Duodenal mucosa (tissue), 2 donors: ENCODE measurements at regions not wholly inside any gene's neighbourhood (a gene's known extent, or its start where the extent isn't known, plus 50 kb on each side); places are given as distances from the start of the nearest gene placed in this dataset.

ENCODE experiments used
- H3K27ac ChIP-seq: one replicate; pipeline ENCODE4 v1.7.0; 2013; ENCODE audit warnings: low read depth, low read length
- H3K27me3 ChIP-seq, 2 donors: one replicate each; pipeline ENCODE4 v1.7.0; 2013; ENCODE audit warnings: low read length in 2 of 2, control low read depth in 1 of 2; ENCODE audit not compliant: insufficient read depth in 2 of 2, control insufficient read depth in 1 of 2
- H3K36me3 ChIP-seq, 2 donors: one replicate each; pipeline ENCODE4 v1.7.0; 2013; ENCODE audit warnings: low read length in 2 of 2, control low read depth in 1 of 2; ENCODE audit not compliant: insufficient read depth in 2 of 2, control insufficient read depth in 1 of 2
- H3K4me1 ChIP-seq, 2 donors: one replicate each; pipeline ENCODE4 v1.7.0; 2013; ENCODE audit warnings: low read length in 2 of 2, control low read depth in 1 of 2; ENCODE audit not compliant: insufficient read depth in 2 of 2, control insufficient read depth in 1 of 2
- H3K4me3 ChIP-seq, 2 donors: one replicate each; pipeline ENCODE4 v1.7.0; 2013; ENCODE audit warnings: low read length in 2 of 2, low read depth in 1 of 2
- H3K9ac ChIP-seq, 2 donors: one replicate each; pipeline ENCODE4 v1.7.0; 2013; ENCODE audit warnings: low read length in 2 of 2, low read depth in 1 of 2
- H3K9me3 ChIP-seq, 2 donors: one replicate each; pipeline ENCODE4 v1.7.0; 2013; ENCODE audit warnings: low read length in 2 of 2, control low read depth in 1 of 2; ENCODE audit not compliant: control insufficient read depth in 1 of 2

GRCh38 chr14:86373886-86374285 lies 843.9 kb downstream of the FLRT2 start:
- Histone ChIP-seq H3K9me3 (peaks cover 13 to 18% of the 10 kb centered on the region in 2 donors), H3K36me3 (no peaks in the 10 kb centered on the region), H3K27ac (no peak overlapping the region), H3K4me3 (no peak overlapping the region), H3K4me1 (no peaks in the 10 kb centered on the region), H3K27me3 (no peaks in the 10 kb centered on the region), H3K9ac (no peak overlapping the region)

GRCh38 chr14:86372402-86372801 lies 842.5 kb downstream of the FLRT2 start:
- H3K9me3 ChIP-seq = peaks cover 13 to 18% of the 10 kb centered on the region in 2 donors
- no peak overlapping the region for H3K27ac ChIP-seq
- H3K9ac ChIP-seq = no peak overlapping the region
- no peaks in the 10 kb centered on the region for H3K27me3 ChIP-seq
- no peak overlapping the region for H3K4me3 ChIP-seq
- no peaks in the 10 kb centered on the region for H3K4me1 ChIP-seq
- no peaks in the 10 kb centered on the region for H3K36me3 ChIP-seq

- H3K36me3 ChIP-seq = no peaks in the 10 kb centered on the region
- H3K9me3 ChIP-seq = peaks cover 0 to 16% of the 10 kb centered on the region in 2 donors
- H3K27me3 ChIP-seq = no peaks in the 10 kb centered on the region
- H3K9ac ChIP-seq = no peak overlapping the region
- no peaks in the 10 kb centered on the region for H3K4me1 ChIP-seq
- H3K27ac ChIP-seq = no peak overlapping the region
- H3K4me3 ChIP-seq = no peak overlapping the region
These were observed 834.7 kb downstream of the FLRT2 start for GRCh38 chr14:86364634-86365033.

GRCh38 chr14:86363576-86363975 lies 833.6 kb downstream of the FLRT2 start:
- Histone ChIP-seq H3K4me1 (no peaks in the 10 kb centered on the region), H3K9me3 (peaks cover 0 to 16% of the 10 kb centered on the region in 2 donors), H3K27ac (no peak overlapping the region), H3K9ac (no peak overlapping the region), H3K27me3 (no peaks in the 10 kb centered on the region), H3K4me3 (no peak overlapping the region), H3K36me3 (no peaks in the 10 kb centered on the region)

- Histone ChIP-seq H3K27ac (no peak overlapping the region), H3K9ac (no peak overlapping the region), H3K9me3 (peaks cover 0 to 16% of the 10 kb centered on the region in 2 donors), H3K4me1 (no peaks in the 10 kb centered on the region), H3K36me3 (no peaks in the 10 kb centered on the region), H3K27me3 (no peaks in the 10 kb centered on the region), H3K4me3 (no peak overlapping the region)
These were observed 833.1 kb downstream of the FLRT2 start for GRCh38 chr14:86363047-86363446.

GRCh38 chr14:86357876-86358275 lies 827.9 kb downstream of the FLRT2 start:
- Histone ChIP-seq H3K4me1 (no peaks in the 10 kb centered on the region), H3K9ac (no peak overlapping the region), H3K9me3 (peaks cover 0 to 8% of the 10 kb centered on the region in 2 donors), H3K36me3 (no peaks in the 10 kb centered on the region), H3K27ac (no peak overlapping the region), H3K27me3 (no peaks in the 10 kb centered on the region), H3K4me3 (no peak overlapping the region)

GRCh38 chr14:86357119-86357518 lies 827.2 kb downstream of the FLRT2 start:
- H3K4me3 ChIP-seq = no peak overlapping the region
- no peak overlapping the region for H3K9ac ChIP-seq
- H3K27me3 ChIP-seq = no peaks in the 10 kb centered on the region
- no peaks in the 10 kb centered on the region for H3K36me3 ChIP-seq
- H3K4me1 ChIP-seq = no peaks in the 10 kb centered on the region
- no peak overlapping the region for H3K27ac ChIP-seq
- H3K9me3 ChIP-seq = peaks cover 0 to 6% of the 10 kb centered on the region in 2 donors

- Histone ChIP-seq H3K9ac (no peak overlapping the region), H3K9me3 (peaks cover 9 to 15% of the 10 kb centered on the region in 2 donors), H3K36me3 (no peaks in the 10 kb centered on the region), H3K27ac (no peak overlapping the region), H3K4me1 (no peaks in the 10 kb centered on the region), H3K27me3 (no peaks in the 10 kb centered on the region), H3K4me3 (no peak overlapping the region)
These were observed 817.0 kb downstream of the FLRT2 start for GRCh38 chr14:86346818-86347384.

- Histone ChIP-seq H3K4me1 (no peaks in the 10 kb centered on the region), H3K9me3 (peaks cover 0 to 2% of the 10 kb centered on the region in 2 donors), H3K27me3 (no peaks in the 10 kb centered on the region), H3K36me3 (no peaks in the 10 kb centered on the region), H3K9ac (no peak overlapping the region), H3K4me3 (no peak overlapping the region), H3K27ac (no peak overlapping the region)
These were observed 804.4 kb downstream of the FLRT2 start for GRCh38 chr14:86334355-86334754.

- Histone ChIP-seq H3K4me1 (no peaks in the 10 kb centered on the region), H3K27me3 (no peaks in the 10 kb centered on the region), H3K4me3 (no peak overlapping the region), H3K9me3 (peaks cover 0 to 2% of the 10 kb centered on the region in 2 donors), H3K9ac (no peak overlapping the region), H3K36me3 (no peaks in the 10 kb centered on the region), H3K27ac (no peak overlapping the region)
These were observed 803.5 kb downstream of the FLRT2 start for GRCh38 chr14:86333493-86333892.

- H3K4me1 ChIP-seq = no peaks in the 10 kb centered on the region
- H3K9ac ChIP-seq = no peak overlapping the region
- H3K36me3 ChIP-seq = no peaks in the 10 kb centered on the region
- no peak overlapping the region for H3K27ac ChIP-seq
- H3K27me3 ChIP-seq = no peaks in the 10 kb centered on the region
- no peaks in the 10 kb centered on the region for H3K9me3 ChIP-seq
- no peak overlapping the region for H3K4me3 ChIP-seq
These were observed 801.4 kb downstream of the FLRT2 start for GRCh38 chr14:86331341-86331740.
